K562 (cell line): ENCODE measurements at regions not wholly inside any gene's neighbourhood (a gene's known extent, or its start where the extent isn't known, plus 50 kb on each side); places are given as distances from the start of the nearest gene placed in this dataset.
"Not testable (repeated sequence)": the region's sequence is repeated elsewhere in the genome, so short reads cannot be mapped to it uniquely, and the experiment has no call there.

Source experiments
- ATAC-seq: fragments of 200-7000 bp; cut with Tn5 transposase; 3 replicates; pipeline ENCODE4 v1.9.1; 2020; ENCODE audit warnings: moderate library complexity
- BruUV-seq: library from RNA; stranded (reverse); fragments of 400-500 nt; replicated peaks from 2 replicates; lab custom pipeline; 2021; lab: Mats Ljungman, UMichigan
- CTCF ChIA-PET: fragments of 300-600 bp; formaldehyde crosslinking; extraction: SDS; loops from one replicate; lab custom pipeline; 2021; ENCODE audit warnings: low intra/inter-chr PET ratio; lab: Yijun Ruan, JAX
- POLR2A ChIA-PET: fragments of 300-600, 350-650 bp; sonication (Branson Sonifier 250); formaldehyde crosslinking; extraction: SDS; loops from one replicate; lab custom pipeline; 2021; ENCODE audit warnings: antibody characterized with exemption, inconsistent platforms; lab: Yijun Ruan, JAX
- DNase-seq, 4 experiments: peaks; one replicate each; pipeline versions ENCODE4 v3.0.0 to v3.0.0-alpha.2; 2011 to 2018; ENCODE audit warnings: low spot score in 3 of 4, mixed read lengths in 3 of 4; ENCODE audit errors: extremely low read depth in 1 of 4
- FAIRE-seq: peaks from 2 replicates; lab custom pipeline; 2011; peaks lifted over from hg19 to GRCh38; lab: Jason Lieb, UNC
- H2AFZ ChIP-seq: 2 replicates; pipeline ENCODE4 v1.6.0; 2011; ENCODE audit warnings: low read depth, low read length, control low read depth, inconsistent platforms
- H3K27ac ChIP-seq: fragments of 200-600 bp; 3 replicates; pipeline ENCODE4 v1.8.0; 2011; ENCODE audit warnings: low read depth, mild to moderate bottlenecking, control low read depth, inconsistent platforms, low read length, moderate library complexity, mixed read lengths; ENCODE audit errors: extremely low read depth
- H3K27me3 ChIP-seq, 2 experiments: fragments of 300-600 bp in 1 of 2; 2 replicates in 1 of 2; 3 replicates in 1 of 2; pipeline versions ENCODE4 v1.6.0 to v1.8.0; 2011; ENCODE audit warnings: inconsistent platforms in 2 of 2, low read length in 2 of 2, mild to moderate bottlenecking in 1 of 2, mixed read lengths in 1 of 2, moderate library complexity in 1 of 2; ENCODE audit not compliant: control insufficient read depth in 2 of 2, insufficient read depth in 2 of 2
- H3K36me3 ChIP-seq: fragments of 300-600 bp; 3 replicates; pipeline ENCODE4 v1.8.0; 2011; ENCODE audit warnings: mild to moderate bottlenecking, low read length, inconsistent platforms; ENCODE audit not compliant: control insufficient read depth, insufficient read depth
- H3K4me1 ChIP-seq, 2 experiments: fragments of 200-600 bp in 1 of 2; replicated peaks in 1 of 2; 2 replicates in 1 of 2; 3 replicates in 1 of 2; pipeline versions ENCODE4 v1.5.1 to v1.8.0; 2011; ENCODE audit warnings: inconsistent platforms in 2 of 2, low read length in 2 of 2, mild to moderate bottlenecking in 1 of 2, mixed read lengths in 1 of 2, moderate library complexity in 1 of 2; ENCODE audit not compliant: control insufficient read depth in 2 of 2, insufficient read depth in 2 of 2
- H3K4me2 ChIP-seq: 2 replicates; pipeline ENCODE4 v1.6.1; 2011; ENCODE audit warnings: low read length, control low read depth, inconsistent platforms, mixed read lengths; ENCODE audit not compliant: insufficient read depth
- H3K4me3 ChIP-seq: fragments of 200-600 bp; sonication (generic), shearing (Covaris generic); 2 replicates; pipeline ENCODE4 v1.5.1; 2016; ENCODE audit warnings: control low read depth, inconsistent platforms
- H3K79me2 ChIP-seq: fragments of 200-600 bp; 3 replicates; pipeline ENCODE4 v1.8.0; 2011; ENCODE audit warnings: low read length, inconsistent platforms; ENCODE audit not compliant: control insufficient read depth, insufficient read depth
- H3K9ac ChIP-seq, 2 experiments: 2 replicates each; pipeline versions ENCODE4 v1.6.0 to v1.6.1; 2011; ENCODE audit warnings: low read depth in 2 of 2, low read length in 2 of 2, control low read depth in 1 of 2, inconsistent platforms in 1 of 2, mild to moderate bottlenecking in 1 of 2, mixed read lengths in 1 of 2; ENCODE audit not compliant: insufficient read depth in 1 of 2
- H3K9me1 ChIP-seq: one replicate; pipeline ENCODE4 v1.6.0; 2011; ENCODE audit warnings: inconsistent platforms, mild to moderate bottlenecking, low read length, moderate library complexity; ENCODE audit not compliant: control insufficient read depth, insufficient read depth
- H3K9me3 ChIP-seq: replicated peaks from 2 replicates; pipeline ENCODE4 v1.5.1; 2011; ENCODE audit warnings: low read depth, low read length, inconsistent platforms; ENCODE audit not compliant: control insufficient read depth, insufficient read depth
- H4K20me1 ChIP-seq: replicated peaks from 2 replicates; pipeline ENCODE4 v1.6.1; 2011; ENCODE audit warnings: low read length, inconsistent platforms, mixed read lengths; ENCODE audit not compliant: control insufficient read depth, insufficient read depth
- FOXA3 ChIP-seq, 2 experiments: fragments of 450-650 bp in 1 of 2; sonication (generic) in 1 of 2; formaldehyde crosslinking; IDR thresholded peaks in 1 of 2; conservative IDR thresholded peaks in 1 of 2; 2 replicates each; pipeline versions ENCODE4 v1.4.0 to v1.8.0; 2020 to 2022; ENCODE audit warnings: mild to moderate bottlenecking in 2 of 2, missing genetic modification reagents in 1 of 2
- NCOR1 ChIP-seq: fragments of 450-650 bp; IDR thresholded peaks from 2 replicates; pipeline ENCODE4 v1.6.1; 2016; ENCODE audit warnings: mild to moderate bottlenecking, moderate library complexity
- POLR2AphosphoS5 ChIP-seq: IDR thresholded peaks from 2 replicates; pipeline ENCODE4 v1.6.1; 2011; ENCODE audit warnings: mild to moderate bottlenecking, low read depth, low read length, moderate library complexity; ENCODE audit not compliant: control insufficient read depth, insufficient read depth
- WGBS: fragments of 100-300 bp; shearing (Covaris generic); methylation state at CpG from one replicate; pipeline ENCODE4 v1.1.6; 2016; ENCODE audit warnings: low coverage, mixed read lengths; ENCODE audit not compliant: insufficient coverage; ENCODE audit errors: missing lambda C conversion rate; 5-methylcytosine and 5-hydroxymethylcytosine counted together
- in situ Hi-C: fragments of 300-500 bp; cut with MboI; formaldehyde crosslinking; loops from 4 replicates; pipeline ENCODE4 v1.15.0; 2018; ENCODE audit warnings: inconsistent platforms, mixed read lengths
- intact Hi-C: fragments of 100-400 bp; cut with micrococcal nuclease; formaldehyde crosslinking; loops from 2 replicates; pipeline ENCODE4 v1.14.2; 2022

GRCh38 chr4:161279095-161279494, 884.7 kb downstream of the FSTL5 start:
- Histone ChIP-seq H3K9ac (no peak overlapping the region), H3K27ac (no peak overlapping the region), H3K9me1 (no peaks in the 10 kb centered on the region), H4K20me1 (no peaks in the 10 kb centered on the region), H3K4me2 (no peak overlapping the region), H2AFZ (no peak overlapping the region), H3K27me3 (no peaks in the 10 kb centered on the region), H3K9me3 (no peaks in the 10 kb centered on the region), H3K4me3 (no peak overlapping the region), H3K36me3 (no peaks in the 10 kb centered on the region), H3K4me1 (no peaks in the 10 kb centered on the region), H3K79me2 (no peaks in the 10 kb centered on the region)
- no peak for FAIRE-seq
- intact Hi-C loops (no loop called here), in situ Hi-C loops (no loop called here)
- ChIA-PET CTCF (no interaction called here), POLR2A (no interaction called here)
- TF ChIP-seq NCOR1 (no peak), FOXA3 (CRISPR knock-in tag; conservative IDR thresholded peaks at IDR 0.05 in 1 of 2, IDR thresholded peaks at IDR 0.05 in 1 of 2) (no peak), POLR2AphosphoS5 (no peak)
- no CpG with 5 or more reads among the region's 2 CpGs for WGBS
- BruUV-seq = no TSS peak
- DNase-seq = no peak
- ATAC-seq = no peak

DNA sequence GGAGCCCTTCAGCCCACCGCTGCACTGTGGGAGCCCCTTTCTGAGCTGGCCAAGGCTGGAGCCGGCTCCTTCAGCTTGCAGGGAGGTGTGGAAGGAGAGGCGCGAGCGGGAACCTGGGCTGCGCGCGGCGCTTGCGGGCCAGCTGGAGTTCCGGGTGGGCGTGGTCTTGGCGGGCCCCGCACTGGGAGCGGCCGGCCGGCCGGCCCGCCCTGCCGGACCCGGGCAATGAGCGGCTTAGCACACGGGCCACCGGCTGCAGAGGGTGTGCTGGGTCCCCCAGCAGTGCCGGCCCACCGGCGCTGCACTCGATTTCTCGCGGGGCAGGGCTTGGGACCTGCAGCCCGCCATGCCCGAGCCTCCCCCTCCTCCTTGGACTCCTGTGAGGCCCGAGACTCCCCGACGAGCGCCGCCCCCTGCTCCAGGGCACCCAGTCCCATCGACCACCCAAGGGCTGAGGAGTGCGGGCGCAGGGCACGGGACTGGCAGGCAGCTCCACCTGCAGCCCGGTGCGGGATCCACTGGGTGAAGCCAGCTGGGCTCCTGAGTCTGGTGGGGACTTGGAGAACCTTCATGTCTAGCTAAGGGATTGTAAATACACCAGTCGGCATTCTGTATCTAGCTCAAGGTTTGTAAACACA, 886.5 kb downstream of the FSTL5 start:
- H2AFZ ChIP-seq, H4K20me1 ChIP-seq, H3K4me3 ChIP-seq, intact Hi-C loops, ATAC-seq, H3K27me3 ChIP-seq, H3K9me1 ChIP-seq, H3K4me2 ChIP-seq, H3K9me3 ChIP-seq, DNase-seq, FAIRE-seq, BruUV-seq, H3K9ac ChIP-seq, H3K36me3 ChIP-seq, H3K27ac ChIP-seq, POLR2A ChIA-PET, CTCF ChIA-PET, in situ Hi-C loops, H3K4me1 ChIP-seq, H3K79me2 ChIP-seq: not testable (repeated sequence)
- no CpG with 5 or more reads among the region's 44 CpGs for WGBS
